ENCODE measurements at regions not wholly inside any gene's neighbourhood (a gene's known extent, or its start where the extent isn't known, plus 50 kb on each side); places are given as distances from the start of the nearest gene placed in this dataset.
"Not testable (repeated sequence)": the region's sequence is repeated elsewhere in the genome, so short reads cannot be mapped to it uniquely, and the experiment has no call there.

- DNase-seq (ENCODE audit: low spot score): no peak
- ATAC-seq: no peak
Observed at GRCh38 chr5:136631186-136631585, 265.8 kb upstream of the TRPC7 start.

GRCh38 chr5:136629125-136629792 is 263.9 kb upstream of the TRPC7 start:
- DNase-seq (ENCODE audit: low spot score) (no peak), ATAC-seq (no peak)

GRCh38 chr5:136626531-136626930 is 261.2 kb upstream of the TRPC7 start:
- no peak for DNase-seq (ENCODE audit: low spot score)
- no peak for ATAC-seq

- DNase-seq (ENCODE audit: low spot score): no peak
- no peak for ATAC-seq
Observed at GRCh38 chr5:136622747-136623146, 257.4 kb upstream of the TRPC7 start.

- no peak for DNase-seq (ENCODE audit: low spot score)
- no peak for ATAC-seq
Observed at GRCh38 chr5:136621743-136622142, 256.4 kb upstream of the TRPC7 start.

GRCh38 chr5:136620621-136621020 is 255.3 kb upstream of the TRPC7 start:
- DNase-seq (ENCODE audit: low spot score) (no peak), ATAC-seq (no peak)

- DNase-seq (ENCODE audit: low spot score) (no peak), ATAC-seq (no peak)
Observed at GRCh38 chr5:136620016-136620419, 254.7 kb upstream of the TRPC7 start.

- ATAC-seq (no peak), DNase-seq (ENCODE audit: low spot score) (no peak)
Observed at GRCh38 chr5:136619556-136619955, 254.2 kb upstream of the TRPC7 start.

GRCh38 chr5:136615251-136616119 is 250.1 kb upstream of the TRPC7 start:
- no peak for DNase-seq (ENCODE audit: low spot score)
- no peak for ATAC-seq

GRCh38 chr5:136613230-136613629 is 247.9 kb upstream of the TRPC7 start:
- DNase-seq (ENCODE audit: low spot score): no peak
- ATAC-seq: no peak

- ATAC-seq: no peak
- no peak for DNase-seq (ENCODE audit: low spot score)
Observed at GRCh38 chr5:136605638-136606037, 240.3 kb upstream of the TRPC7 start.

- ATAC-seq: no peak
Observed at GRCh38 chr5:136600306-136600705, 235.0 kb upstream of the TRPC7 start.

GRCh38 chr5:136598802-136599404 is 233.6 kb upstream of the TRPC7 start:
- no peak for DNase-seq (ENCODE audit: low spot score)
- no peak for ATAC-seq

More at GRCh38 chr5:136600306-136600705, 235.0 kb upstream of the TRPC7 start:
- no peak for DNase-seq (ENCODE audit: low spot score)

GRCh38 chr5:136594416-136594815 is 229.1 kb upstream of the TRPC7 start:
- DNase-seq (ENCODE audit: low spot score) (no peak), ATAC-seq (no peak)

- DNase-seq (ENCODE audit: low spot score) (no peak), ATAC-seq (no peak)
Observed at GRCh38 chr5:136590581-136590980, 225.2 kb upstream of the TRPC7 start.

- ATAC-seq (no peak), DNase-seq (ENCODE audit: low spot score) (no peak)
Observed at GRCh38 chr5:136586196-136586595, 220.9 kb upstream of the TRPC7 start.

- DNase-seq (ENCODE audit: low spot score) (no peak), ATAC-seq (no peak)
Observed at GRCh38 chr5:136584474-136584873, 219.1 kb upstream of the TRPC7 start.

- DNase-seq (ENCODE audit: low spot score) (no peak), ATAC-seq (no peak)
Observed at GRCh38 chr5:136579238-136579637, 213.9 kb upstream of the TRPC7 start.

GRCh38 chr5:136569875-136570274 is 204.5 kb upstream of the TRPC7 start:
- not testable (repeated sequence) for DNase-seq (ENCODE audit: low spot score); ATAC-seq

GRCh38 chr5:136565457-136565856 is 200.1 kb upstream of the TRPC7 start:
- ATAC-seq; DNase-seq (ENCODE audit: low spot score): not testable (repeated sequence)

GRCh38 chr5:136565050-136565449 is 199.7 kb upstream of the TRPC7 start:
- not testable (repeated sequence) for ATAC-seq; DNase-seq (ENCODE audit: low spot score)

GRCh38 chr5:136564431-136564830 is 199.1 kb upstream of the TRPC7 start:
- not testable (repeated sequence) for ATAC-seq

More at GRCh38 chr5:136564431-136564830, 199.1 kb upstream of the TRPC7 start:
- DNase-seq (ENCODE audit: low spot score): not testable (repeated sequence)

Data from left lobe of liver (tissue), 2 donors.